Epithelial cell of proximal tubule (primary cell): ENCODE measurements at regions not wholly inside any gene's neighbourhood (a gene's known extent, or its start where the extent isn't known, plus 50 kb on each side); places are given as distances from the start of the nearest gene placed in this dataset.

Source experiments
- DNase-seq: peaks from one replicate; pipeline ENCODE4 v3.0.0-alpha.2; 2011; ENCODE audit warnings: low read depth
- H3K4me3 ChIP-seq: 2 replicates; pipeline ENCODE4 v1.5.1; 2011; ENCODE audit warnings: low read depth, mild to moderate bottlenecking, low read length
- TF ChIP-seq, protein P1 (sequence below): conservative IDR thresholded peaks from 2 replicates; pipeline ENCODE4 v1.5.1; 2012; ENCODE audit warnings: low read depth, mild to moderate bottlenecking, low read length

DNA sequence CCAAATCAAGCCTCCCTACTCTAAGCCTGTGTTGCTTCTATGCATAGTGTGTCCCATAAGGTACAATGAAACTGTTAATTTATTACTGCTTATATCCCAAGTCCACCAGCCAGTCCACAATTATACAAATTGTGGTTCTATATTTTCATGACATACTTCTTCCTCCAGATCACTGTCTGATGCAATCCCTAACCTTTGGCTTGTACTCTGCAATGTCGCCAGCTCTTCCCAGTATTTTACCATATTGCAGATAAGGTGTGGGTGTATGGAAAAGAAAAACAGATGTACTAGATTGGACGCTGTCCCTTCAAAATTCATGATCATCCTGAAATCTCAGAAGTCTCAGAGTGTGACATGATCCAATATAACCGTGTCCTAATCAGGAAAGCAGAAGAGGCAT is 286.2 kb downstream of the GASK1B start:
- DNase-seq: no peak
- H3K4me3 ChIP-seq: no peak overlapping the region
- TF ChIP-seq, protein P1, sequence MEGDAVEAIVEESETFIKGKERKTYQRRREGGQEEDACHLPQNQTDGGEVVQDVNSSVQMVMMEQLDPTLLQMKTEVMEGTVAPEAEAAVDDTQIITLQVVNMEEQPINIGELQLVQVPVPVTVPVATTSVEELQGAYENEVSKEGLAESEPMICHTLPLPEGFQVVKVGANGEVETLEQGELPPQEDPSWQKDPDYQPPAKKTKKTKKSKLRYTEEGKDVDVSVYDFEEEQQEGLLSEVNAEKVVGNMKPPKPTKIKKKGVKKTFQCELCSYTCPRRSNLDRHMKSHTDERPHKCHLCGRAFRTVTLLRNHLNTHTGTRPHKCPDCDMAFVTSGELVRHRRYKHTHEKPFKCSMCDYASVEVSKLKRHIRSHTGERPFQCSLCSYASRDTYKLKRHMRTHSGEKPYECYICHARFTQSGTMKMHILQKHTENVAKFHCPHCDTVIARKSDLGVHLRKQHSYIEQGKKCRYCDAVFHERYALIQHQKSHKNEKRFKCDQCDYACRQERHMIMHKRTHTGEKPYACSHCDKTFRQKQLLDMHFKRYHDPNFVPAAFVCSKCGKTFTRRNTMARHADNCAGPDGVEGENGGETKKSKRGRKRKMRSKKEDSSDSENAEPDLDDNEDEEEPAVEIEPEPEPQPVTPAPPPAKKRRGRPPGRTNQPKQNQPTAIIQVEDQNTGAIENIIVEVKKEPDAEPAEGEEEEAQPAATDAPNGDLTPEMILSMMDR: no peak

DNA sequence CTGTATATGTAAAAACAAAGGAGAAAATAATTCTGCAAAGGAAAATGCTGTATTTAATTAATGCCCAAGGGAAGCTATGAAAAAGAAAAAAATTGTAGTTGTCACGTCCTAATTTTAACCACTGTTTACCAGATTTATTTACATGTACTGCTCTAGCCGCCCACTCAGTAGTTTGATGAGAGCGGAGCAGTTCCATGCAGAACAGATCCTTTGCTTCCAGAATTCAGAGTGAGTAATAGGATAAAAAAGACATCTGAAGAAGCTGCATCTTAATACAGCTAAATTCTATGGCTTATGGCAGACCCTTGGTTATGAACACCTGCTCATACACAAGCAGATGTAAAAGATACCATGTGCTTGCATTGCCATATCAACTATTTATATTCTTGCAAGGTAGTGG is 287.0 kb downstream of the GASK1B start:
- no peak overlapping the region for H3K4me3 ChIP-seq
- TF ChIP-seq, protein P1: no peak
- DNase-seq: no peak

DNA sequence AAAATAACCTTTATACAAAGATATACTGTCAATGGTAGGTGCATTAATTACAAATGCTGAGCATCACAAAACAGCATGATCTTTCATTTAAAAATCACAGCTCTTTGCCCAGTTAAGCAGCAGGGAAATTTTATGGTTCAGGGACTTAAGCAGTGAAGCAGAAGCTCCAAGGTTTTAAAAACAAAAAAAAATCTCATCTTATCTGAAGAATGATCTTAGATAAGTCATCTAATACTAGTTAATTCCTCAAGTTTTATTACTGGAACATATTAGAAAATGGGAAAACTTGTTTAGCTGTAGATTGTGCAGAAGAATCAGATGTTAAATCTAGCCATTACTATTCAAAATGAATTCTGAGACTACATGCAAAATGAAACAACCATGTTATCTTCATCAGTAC is 289.9 kb downstream of the GASK1B start:
- DNase-seq: no peak
- no peak overlapping the region for H3K4me3 ChIP-seq
- TF ChIP-seq, protein P1: no peak

- H3K4me3 ChIP-seq: no peak overlapping the region
- TF ChIP-seq, protein P1: no peak
- no peak for DNase-seq
These were observed 292.1 kb downstream of the GASK1B start for GRCh38 chr4:157880761-157881160.

- TF ChIP-seq, protein P1: no peak
- no peak for DNase-seq
- H3K4me3 ChIP-seq: no peak overlapping the region
These were observed 318.0 kb downstream of the GASK1B start for GRCh38 chr4:157854819-157855218.

- no peak overlapping the region for H3K4me3 ChIP-seq
- no peak for DNase-seq
- TF ChIP-seq, protein P1: no peak
These were observed 332.2 kb downstream of the GASK1B start for GRCh38 chr4:157840648-157841047.

DNA sequence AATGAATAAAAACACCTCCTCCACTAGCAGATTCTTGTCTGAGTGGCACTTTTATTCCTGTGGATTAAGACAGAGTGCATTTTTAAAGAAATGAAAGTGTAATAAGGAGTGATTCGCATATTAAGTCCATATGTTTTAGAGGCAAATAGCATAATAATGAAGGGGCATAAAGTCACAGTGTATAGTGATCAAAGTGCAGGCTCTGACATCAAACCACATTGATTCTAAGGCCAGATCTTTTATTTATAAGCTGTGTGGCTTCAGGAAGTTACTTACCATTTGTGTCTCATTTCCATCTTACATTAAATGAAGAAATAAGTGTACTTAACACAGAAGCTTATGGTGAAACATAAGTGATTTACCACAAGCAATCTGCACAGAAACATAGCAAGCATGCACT is 332.8 kb downstream of the GASK1B start:
- TF ChIP-seq, protein P1: no peak
- no peak overlapping the region for H3K4me3 ChIP-seq

More for the DNA sequence above, 332.8 kb downstream of the GASK1B start:
- DNase-seq: no peak
